Upper lobe of right lung (tissue), 1 donor: ENCODE measurements at regions not wholly inside any gene's neighbourhood (a gene's known extent, or its start where the extent isn't known, plus 50 kb on each side); places are given as distances from the start of the nearest gene placed in this dataset.

Experiments
- ATAC-seq: fragments of 200-7000 bp; cut with Tn5 transposase; one replicate; pipeline ENCODE4 v1.9.1; 2020; ENCODE audit warnings: mild to moderate bottlenecking, moderate library complexity
- DNase-seq: peaks from one replicate; pipeline ENCODE4 v3.0.0-alpha.2; 2020
- H3K27ac ChIP-seq: fragments of 200-600 bp; one replicate; pipeline ENCODE4 v1.8.0; 2022
- H3K27me3 ChIP-seq: fragments of 200-600 bp; one replicate; pipeline ENCODE4 v1.8.0; 2022; ENCODE audit warnings: mild to moderate bottlenecking
- H3K36me3 ChIP-seq: fragments of 200-600 bp; one replicate; pipeline ENCODE4 v1.8.0; 2022
- H3K4me1 ChIP-seq: fragments of 200-600 bp; one replicate; pipeline ENCODE4 v1.8.0; 2022
- H3K4me3 ChIP-seq: fragments of 200-600 bp; one replicate; pipeline ENCODE4 v1.8.0; 2022; ENCODE audit warnings: mild to moderate bottlenecking
- H3K9me3 ChIP-seq: fragments of 200-600 bp; one replicate; pipeline ENCODE4 v1.8.0; 2022
- CTCF ChIP-seq: fragments of 200-600 bp; IDR thresholded peaks from one replicate; pipeline ENCODE4 v1.8.0; 2022; ENCODE audit warnings: antibody characterized with exemption
- intact Hi-C: fragments of 100-400 bp; cut with DNase I; formaldehyde crosslinking; loops from one replicate; pipeline ENCODE4 v1.11.0; 2022
- donor health status: DM: no; HTN: yes; CAD: no; lungs with severe emphysema.

DNA sequence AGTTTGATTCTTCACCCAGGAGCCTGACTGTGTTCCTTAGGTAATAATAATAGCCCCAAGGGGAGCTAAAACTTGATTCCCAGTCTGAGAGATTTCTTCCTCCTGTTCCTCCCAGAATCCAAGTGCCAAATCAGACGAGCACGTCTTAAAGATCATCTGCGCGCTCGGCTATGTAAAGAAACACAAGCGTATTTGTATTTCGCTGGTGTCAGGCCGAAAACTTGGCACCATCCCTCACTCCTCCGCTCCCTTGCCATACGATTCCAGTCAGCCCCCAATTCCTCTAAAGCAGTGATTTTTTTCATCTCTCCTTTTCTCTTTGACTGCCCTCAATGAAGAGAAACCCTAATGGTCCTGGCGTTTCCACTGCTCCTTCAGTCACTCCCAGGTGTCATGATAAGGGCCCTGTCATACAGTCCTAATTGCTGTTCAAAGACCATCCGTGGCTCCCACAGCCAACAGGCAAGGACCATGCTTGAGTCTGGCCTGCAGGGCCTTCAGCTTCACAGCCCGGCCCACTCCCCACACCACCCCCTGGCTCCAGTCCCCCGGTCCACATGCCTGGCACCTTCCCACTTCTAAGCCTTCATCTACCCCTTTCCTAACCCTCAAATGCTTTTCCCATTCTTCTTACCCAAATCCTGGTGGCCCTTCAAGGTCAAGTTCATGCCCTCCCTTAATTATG, 130.8 kb upstream of the ID2 start:
- H3K4me1 ChIP-seq: no peaks in the 10 kb centered on the region
- intact Hi-C loops: no loop called here
- no peaks in the 10 kb centered on the region for H3K27me3 ChIP-seq
- H3K4me3 ChIP-seq: no peak overlapping the region
- DNase-seq (no peak), ATAC-seq (no peak)
- H3K27ac ChIP-seq: no peak overlapping the region
- H3K36me3 ChIP-seq: no peaks in the 10 kb centered on the region
- no peaks in the 10 kb centered on the region for H3K9me3 ChIP-seq
- TF ChIP-seq CTCF: no peak

GRCh38 chr2:8551622-8552074, 130.2 kb upstream of the ID2 start:
- H3K4me1 ChIP-seq: no peaks in the 10 kb centered on the region
- intact Hi-C loops: no loop called here
- no peaks in the 10 kb centered on the region for H3K36me3 ChIP-seq
- no peak overlapping the region for H3K4me3 ChIP-seq
- H3K9me3 ChIP-seq: no peaks in the 10 kb centered on the region
- DNase-seq (no peak), ATAC-seq (no peak)
- no peak for TF ChIP-seq CTCF
- H3K27me3 ChIP-seq: no peaks in the 10 kb centered on the region
- no peak overlapping the region for H3K27ac ChIP-seq

DNA sequence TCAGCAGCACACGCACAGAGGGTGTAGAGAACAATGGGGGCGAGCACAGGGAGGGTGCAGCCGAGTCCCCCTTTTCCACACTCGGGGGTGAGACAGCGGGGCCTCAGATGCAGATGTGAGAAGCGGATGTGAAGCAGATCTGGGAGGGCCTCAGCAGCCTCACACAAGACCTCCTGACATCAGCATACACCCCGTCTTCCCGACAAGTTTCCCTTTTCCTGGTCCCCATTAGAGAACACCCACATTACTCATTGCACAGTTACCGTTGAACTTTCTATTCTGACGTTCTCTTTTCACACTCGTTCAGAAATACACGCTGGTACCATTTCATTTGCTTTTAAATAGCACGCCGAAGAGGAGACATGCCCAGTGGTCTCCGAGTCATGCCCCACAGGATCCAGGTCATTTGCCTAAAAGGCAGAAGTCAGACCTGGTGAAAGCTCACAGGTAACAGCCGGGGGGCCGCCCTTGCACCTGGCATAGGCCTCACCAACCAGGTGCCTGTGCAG, 129.5 kb upstream of the ID2 start:
- Histone ChIP-seq H3K36me3 (no peaks in the 10 kb centered on the region), H3K9me3 (no peaks in the 10 kb centered on the region), H3K27me3 (no peaks in the 10 kb centered on the region), H3K4me3 (no peak overlapping the region), H3K4me1 (no peaks in the 10 kb centered on the region), H3K27ac (no peak overlapping the region)
- TF ChIP-seq CTCF: no peak
- intact Hi-C loops: no loop called here
- DNase-seq: no peak
- ATAC-seq: no peak

- DNase-seq (no peak), ATAC-seq (no peak)
- Histone ChIP-seq H3K27me3 (no peaks in the 10 kb centered on the region), H3K27ac (no peak overlapping the region), H3K9me3 (no peaks in the 10 kb centered on the region), H3K36me3 (no peaks in the 10 kb centered on the region), H3K4me3 (no peak overlapping the region), H3K4me1 (no peaks in the 10 kb centered on the region)
- TF ChIP-seq CTCF: no peak
- intact Hi-C loops: no loop called here
These were observed 128.2 kb upstream of the ID2 start for GRCh38 chr2:8553643-8554042.

- Histone ChIP-seq H3K27ac (no peak overlapping the region), H3K4me3 (no peak overlapping the region), H3K9me3 (no peaks in the 10 kb centered on the region), H3K27me3 (no peaks in the 10 kb centered on the region), H3K36me3 (no peaks in the 10 kb centered on the region), H3K4me1 (no peaks in the 10 kb centered on the region)
- intact Hi-C loops: no loop called here
- ATAC-seq (no peak), DNase-seq (no peak)
- no peak for TF ChIP-seq CTCF
These were observed 127.5 kb upstream of the ID2 start for GRCh38 chr2:8554296-8554806.
